ENCODE measurements at regions not wholly inside any gene's neighbourhood (a gene's known extent, or its start where the extent isn't known, plus 50 kb on each side); places are given as distances from the start of the nearest gene placed in this dataset.
"Not testable (repeated sequence)": the region's sequence is repeated elsewhere in the genome, so short reads cannot be mapped to it uniquely, and the experiment has no call there.

- no peak for DNase-seq
Measured at GRCh38 chr2:59191781-59192180, 950.7 kb upstream of the FANCL start.

DNA sequence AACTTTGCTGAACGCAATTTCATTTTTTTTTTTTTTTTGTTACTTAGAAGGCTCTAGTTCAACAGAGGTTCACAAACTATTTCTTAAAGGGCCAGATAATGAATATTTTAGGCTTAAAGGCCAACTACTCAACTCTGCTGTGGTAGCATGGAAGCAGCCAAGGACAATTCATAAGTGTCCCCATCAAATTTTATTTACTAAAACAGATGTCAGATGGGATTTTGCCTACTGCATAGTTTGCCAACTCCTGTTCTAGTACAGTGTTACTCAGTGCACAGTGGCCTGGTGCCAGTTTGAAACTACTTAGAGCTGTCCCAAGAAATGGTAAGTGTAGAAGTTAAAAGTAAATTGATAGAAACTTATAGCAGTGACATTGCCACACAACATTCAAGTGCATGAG lies 949.4 kb upstream of the FANCL start:
- DNase-seq = no peak

DNA sequence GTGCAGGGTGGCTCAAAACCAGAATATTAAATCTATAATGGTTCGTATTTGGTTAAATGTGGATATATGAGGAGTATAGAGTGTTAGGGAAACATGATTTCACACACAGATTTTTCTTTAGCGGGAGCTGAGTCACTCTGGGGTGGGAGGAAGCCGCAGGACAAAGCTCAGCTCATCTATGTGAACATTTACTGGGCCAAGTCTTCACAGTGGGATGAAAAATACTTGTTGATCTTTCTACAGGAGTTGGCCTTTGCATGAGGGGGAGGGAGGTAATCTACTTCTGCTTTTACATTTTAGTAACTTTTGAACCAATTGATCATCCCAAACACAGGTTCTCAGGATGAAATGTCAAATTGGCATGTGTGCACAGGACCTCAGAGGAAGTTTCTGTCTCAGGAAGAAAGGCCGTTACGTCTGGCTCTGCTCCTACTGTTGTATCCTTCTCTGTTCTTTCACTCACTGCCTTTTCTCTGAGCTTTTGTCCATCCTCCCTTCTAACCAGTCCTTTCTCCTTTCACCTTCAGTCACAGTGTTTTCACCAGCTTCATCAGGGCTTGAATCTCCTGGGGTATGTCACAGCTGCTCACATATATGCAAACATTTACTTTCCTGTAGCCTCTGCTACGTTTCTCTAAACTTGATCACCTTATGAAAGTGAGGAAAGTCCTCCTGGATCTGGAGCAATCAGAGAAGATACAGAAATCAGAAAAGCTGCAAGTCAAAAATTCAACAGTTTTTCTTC lies 943.3 kb upstream of the FANCL start:
- no peak for DNase-seq

- DNase-seq = no peak
Measured at GRCh38 chr2:59183070-59183469, 941.9 kb upstream of the FANCL start.

DNA sequence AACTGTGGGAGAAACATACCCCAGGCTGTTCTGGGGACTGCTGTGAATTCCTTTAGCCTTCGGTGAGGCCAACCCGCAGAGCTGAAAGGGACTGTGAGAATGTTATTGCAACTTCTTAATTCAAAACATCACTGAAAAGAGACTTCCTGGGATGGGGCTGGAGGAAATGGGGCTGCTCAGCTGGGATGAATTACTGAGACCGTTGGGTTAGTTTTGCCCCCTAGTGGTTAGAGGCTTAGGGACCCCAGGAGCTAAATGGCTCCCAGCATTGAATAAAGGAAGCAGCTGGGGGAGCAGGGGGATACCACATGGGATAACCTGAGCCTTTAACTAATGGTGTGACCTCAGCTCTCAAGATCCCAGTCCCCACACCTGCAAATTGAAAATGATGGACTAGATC lies 941.1 kb upstream of the FANCL start:
- DNase-seq = no peak

- no peak for DNase-seq
Measured at GRCh38 chr2:59181347-59181746, 940.2 kb upstream of the FANCL start.

GRCh38 chr2:59180621-59181020 lies 939.5 kb upstream of the FANCL start:
- DNase-seq = no peak

GRCh38 chr2:59180111-59180510 lies 939.0 kb upstream of the FANCL start:
- DNase-seq = no peak

GRCh38 chr2:59177748-59178147 lies 936.6 kb upstream of the FANCL start:
- no peak for DNase-seq

DNA sequence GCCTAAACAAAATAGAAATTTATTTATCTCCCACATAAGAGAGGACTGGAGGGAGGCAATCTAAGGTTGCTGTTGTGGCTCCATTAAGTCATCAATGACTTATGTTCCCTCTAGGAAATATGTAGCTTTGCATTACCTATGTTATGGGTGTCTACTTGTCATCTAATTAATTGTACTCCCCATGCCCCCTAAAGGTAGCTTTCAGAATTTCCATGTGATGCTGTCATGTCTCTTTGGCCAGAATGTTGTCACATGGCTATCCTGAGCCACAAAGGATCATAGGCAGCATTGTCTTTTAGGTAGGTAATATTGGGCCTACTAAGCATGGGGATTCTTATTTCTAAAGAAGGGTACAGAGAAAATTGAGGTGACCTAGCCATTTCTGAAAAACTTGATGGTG lies 935.6 kb upstream of the FANCL start:
- no peak for DNase-seq

DNA sequence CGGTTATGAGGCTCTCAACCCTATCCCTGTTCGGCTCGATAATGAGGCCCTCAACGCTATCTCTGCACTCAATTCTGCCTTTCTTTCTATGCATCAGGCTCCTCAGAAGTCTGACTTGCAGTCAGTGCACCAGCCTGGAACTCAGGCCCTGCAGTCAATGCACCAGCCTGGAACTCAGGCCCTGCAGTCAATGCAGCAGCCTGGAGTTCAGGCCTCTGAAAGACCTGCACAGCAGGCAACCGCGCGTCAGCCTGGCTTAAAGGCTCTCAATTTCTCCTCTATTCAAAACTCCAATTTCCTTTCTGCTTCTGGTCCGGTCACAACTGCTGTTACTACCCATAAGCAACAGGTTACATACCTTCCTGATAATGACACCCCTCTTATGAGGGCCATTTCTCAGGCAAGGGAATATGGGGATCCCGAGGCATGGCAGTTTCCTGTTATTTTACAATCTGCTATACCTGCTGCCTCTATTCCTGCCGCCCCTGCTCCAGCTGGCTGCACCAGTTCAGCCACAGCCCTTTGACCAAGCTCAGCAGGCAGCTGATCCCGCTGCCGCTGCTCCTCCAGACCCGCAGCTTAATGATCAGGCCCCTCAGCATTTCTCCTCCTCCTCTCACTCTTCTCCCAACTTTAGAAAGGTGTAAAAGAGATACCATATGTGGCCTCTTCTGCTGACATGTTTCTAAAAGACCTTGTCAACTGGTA lies 933.6 kb upstream of the FANCL start:
- DNase-seq = no peak

- DNase-seq = no peak
Measured at GRCh38 chr2:59173325-59173724, 932.2 kb upstream of the FANCL start.

DNA sequence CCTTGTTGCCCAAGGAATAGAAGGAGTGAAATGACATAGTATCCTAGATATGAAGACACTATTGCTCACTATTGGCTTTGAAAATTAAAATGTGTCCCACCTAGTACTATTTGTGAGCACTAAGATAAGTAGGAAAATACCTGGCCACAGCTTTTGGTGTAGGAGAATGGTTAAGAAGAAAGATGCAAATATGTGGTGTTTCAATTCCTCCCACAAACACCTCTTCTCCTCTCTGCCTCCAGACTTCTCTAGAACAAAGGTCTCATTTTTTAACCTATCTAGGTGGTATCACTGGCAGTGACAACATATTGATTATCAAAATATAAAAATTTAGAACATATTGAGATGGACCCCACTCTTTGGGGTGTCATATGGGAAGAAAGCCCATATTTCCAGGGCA lies 929.9 kb upstream of the FANCL start:
- no peak for DNase-seq

DNA sequence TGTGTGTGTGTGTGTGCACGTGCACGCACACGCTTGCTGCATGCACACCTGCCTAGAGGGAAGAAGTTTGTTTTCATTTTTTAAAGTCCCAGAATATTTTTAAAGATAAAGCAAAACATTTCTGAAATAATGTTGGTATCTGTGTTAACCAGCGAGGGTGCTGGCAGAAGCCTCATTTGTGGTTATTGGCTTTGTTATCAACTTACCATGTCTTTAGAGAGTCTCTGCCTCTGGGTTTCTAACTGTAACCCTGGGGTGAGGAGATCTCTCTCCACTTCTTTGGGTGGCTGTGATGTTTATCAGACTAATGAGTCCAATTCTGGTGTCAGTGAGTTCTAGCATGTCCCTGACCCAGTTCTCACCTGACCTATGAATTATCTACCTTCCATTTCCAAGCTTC lies 927.6 kb upstream of the FANCL start:
- DNase-seq = no peak

- no peak for DNase-seq
Measured at GRCh38 chr2:59167514-59167913, 926.4 kb upstream of the FANCL start.

- DNase-seq = not testable (repeated sequence)
Measured at GRCh38 chr2:59157908-59158307, 916.8 kb upstream of the FANCL start.

GRCh38 chr2:59151805-59152204 lies 910.7 kb upstream of the FANCL start:
- DNase-seq = no peak

DNA sequence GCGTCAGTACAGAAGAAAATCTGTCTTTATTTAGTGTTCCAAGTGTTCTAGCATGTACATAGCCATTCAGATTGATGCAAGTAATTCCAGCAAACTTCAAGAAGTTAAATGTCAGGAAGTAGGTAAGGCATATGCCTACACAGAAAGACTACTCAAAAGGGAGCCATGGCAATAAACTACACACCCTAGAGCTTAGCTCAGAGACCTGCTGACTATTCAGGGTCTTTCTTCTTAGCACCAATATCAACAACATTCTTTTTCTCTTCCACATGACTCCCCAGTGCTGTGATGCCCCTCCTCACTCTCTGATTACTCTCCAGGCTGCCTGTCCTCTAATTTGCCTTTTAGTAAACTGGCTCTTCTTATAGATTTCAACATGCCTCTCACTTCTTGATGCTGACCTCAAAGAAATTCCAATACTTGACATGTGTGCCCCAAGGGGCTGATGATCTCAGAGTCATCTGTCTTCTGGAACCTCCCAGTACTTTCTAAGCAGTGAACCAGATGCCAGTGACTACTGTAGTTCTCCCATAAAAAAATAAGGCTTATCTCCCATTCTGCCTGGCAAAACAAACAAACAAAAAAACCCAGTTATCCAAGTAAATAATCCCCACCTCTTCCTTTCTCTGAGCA lies 909.2 kb upstream of the FANCL start:
- no peak for DNase-seq

DNA sequence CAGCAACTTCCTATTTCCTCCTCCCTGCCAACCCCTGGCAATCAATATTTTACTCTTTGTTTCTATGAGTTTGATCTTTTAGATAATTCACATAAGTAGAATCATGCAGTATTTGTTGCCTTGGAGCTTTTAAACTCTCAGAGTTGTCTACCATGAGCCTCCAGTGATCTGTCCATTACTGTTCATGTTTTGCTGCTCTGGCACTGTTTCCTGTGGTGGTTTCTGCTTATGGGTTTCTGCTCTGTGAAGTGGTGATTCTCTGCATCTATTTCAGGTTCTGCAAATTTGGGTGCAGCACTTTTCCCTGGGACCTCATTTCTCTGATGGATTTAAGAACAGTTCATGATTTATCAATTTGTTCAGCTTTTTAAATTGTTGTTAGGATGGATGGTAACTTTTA lies 908.1 kb upstream of the FANCL start:
- DNase-seq = no peak

DNA sequence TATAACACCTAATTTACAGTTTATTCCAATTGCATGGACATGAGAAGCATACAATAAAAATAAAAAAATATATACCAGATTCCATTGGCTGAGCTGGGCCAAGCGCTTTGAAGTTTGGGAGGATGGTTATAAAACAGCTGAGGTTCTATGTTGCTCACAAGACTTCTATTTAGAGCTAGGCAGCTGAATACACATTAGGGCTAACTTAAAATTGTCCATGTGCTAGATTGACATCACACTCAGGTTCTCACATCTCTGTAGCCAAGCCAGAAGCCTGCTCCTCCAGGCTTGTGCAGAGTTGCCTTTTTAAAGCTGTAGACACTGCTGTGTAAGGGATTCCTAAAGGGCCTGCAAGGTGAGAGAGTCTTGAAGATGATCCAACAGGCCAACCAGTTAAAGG lies 871.1 kb upstream of the FANCL start:
- DNase-seq = no peak

GRCh38 chr2:59096973-59097372 lies 855.8 kb upstream of the FANCL start:
- no peak for DNase-seq

DNA sequence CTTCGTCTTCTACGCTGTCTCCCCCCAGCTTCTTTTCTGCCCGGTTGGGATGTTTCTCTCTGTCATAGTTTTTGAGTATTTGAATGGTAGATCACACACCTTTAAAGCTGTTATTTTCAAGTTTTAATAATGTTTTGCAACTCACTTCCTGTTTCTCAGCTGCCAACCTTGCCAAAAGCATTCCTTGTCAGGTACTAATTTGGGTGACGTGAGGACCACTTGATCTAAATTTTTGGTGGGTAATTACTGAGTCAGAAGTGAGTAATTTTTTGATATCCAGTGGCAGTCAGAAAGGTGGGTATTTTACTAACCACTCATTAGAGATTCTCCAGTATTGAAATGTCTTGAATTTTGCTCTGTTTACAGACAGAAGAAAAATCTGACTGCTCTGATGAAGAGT lies 852.4 kb upstream of the FANCL start:
- no peak for DNase-seq

GRCh38 chr2:59084326-59084725 lies 843.2 kb upstream of the FANCL start:
- no peak for DNase-seq

DNA sequence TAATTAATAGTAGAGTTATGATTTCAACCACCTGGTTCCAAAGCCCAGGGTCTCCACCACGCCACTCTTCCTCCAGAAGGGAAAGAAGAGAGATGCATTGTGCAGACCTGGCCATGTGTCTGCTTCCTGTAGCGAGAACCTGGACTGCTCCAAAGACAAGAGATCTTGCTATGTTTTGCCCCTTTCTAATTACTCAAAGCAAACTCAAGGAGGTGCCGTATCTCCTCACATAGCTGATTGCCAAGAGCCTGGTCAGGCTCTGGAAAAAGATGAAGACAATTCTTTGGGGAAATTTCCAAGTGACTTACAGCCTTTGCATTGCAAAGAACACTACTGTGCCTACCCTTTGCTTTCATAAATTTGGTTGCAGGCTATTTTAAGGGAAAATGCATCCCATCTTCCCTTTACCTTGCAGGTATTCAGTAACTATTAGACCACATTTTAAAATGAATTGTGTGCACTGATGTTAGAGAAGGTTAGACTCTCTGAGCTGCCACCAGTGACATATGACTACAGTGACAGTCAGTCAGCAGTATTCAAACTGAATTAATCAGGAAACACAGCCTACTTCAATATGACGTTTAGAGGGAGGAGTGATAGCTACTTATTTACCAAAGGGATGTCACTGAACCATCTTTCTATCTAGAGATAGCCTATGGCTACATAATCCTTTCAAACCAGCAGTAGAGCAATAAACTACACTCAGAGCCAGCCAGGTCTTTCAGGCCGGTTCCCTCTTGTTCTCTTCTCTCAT lies 842.1 kb upstream of the FANCL start:
- DNase-seq = no peak

Data from CD4-positive, alpha-beta T cell treated with Interleukin-15 for 1 hour (primary cell).